Panc1 (cell line): ENCODE measurements at regions not wholly inside any gene's neighbourhood (a gene's known extent, or its start where the extent isn't known, plus 50 kb on each side); places are given as distances from the start of the nearest gene placed in this dataset.

ENCODE experiments used
- ATAC-seq: fragments of 200-7000 bp; cut with Tn5 transposase; 2 replicates; pipeline ENCODE4 v1.9.1; 2020; ENCODE audit warnings: mild to moderate bottlenecking, moderate library complexity
- BruUV-seq: library from RNA; stranded (reverse); fragments of 400-500 nt; replicated peaks from 2 replicates; lab custom pipeline; 2021; lab: Mats Ljungman, UMichigan
- CTCF ChIA-PET: fragments of 300-600 bp; sonication (Branson Sonifier 250); formaldehyde crosslinking; loops from one replicate; lab custom pipeline; 2022; ENCODE audit warnings: antibody characterized with exemption; lab: Charles Lee
- POLR2A ChIA-PET: fragments of 300-600 bp; sonication (Branson Sonifier 250); formaldehyde crosslinking; loops from one replicate; lab custom pipeline; 2022; ENCODE audit warnings: antibody characterized with exemption; lab: Charles Lee
- DNase-seq: peaks from one replicate; pipeline ENCODE4 v3.0.0-alpha.2; 2010; ENCODE audit warnings: low read depth, low spot score
- H3K27ac ChIP-seq: 2 replicates; pipeline ENCODE4 v1.5.1; 2011; ENCODE audit warnings: mild to moderate bottlenecking, low read length, inconsistent platforms
- H3K27me3 ChIP-seq: fragments of 200-500 bp; sonication (Bioruptor generic); 2 replicates; pipeline ENCODE4 v1.6.0; 2014; ENCODE audit warnings: low read length, inconsistent platforms; ENCODE audit not compliant: control insufficient read depth, insufficient read depth
- H3K36me3 ChIP-seq: fragments of 200-500 bp; sonication (Bioruptor generic); 2 replicates; pipeline ENCODE4 v1.5.1; 2014; ENCODE audit warnings: inconsistent platforms, mild to moderate bottlenecking, low read length, moderate library complexity; ENCODE audit not compliant: control insufficient read depth, insufficient read depth
- H3K4me1 ChIP-seq: 2 replicates; pipeline ENCODE4 v1.5.1; 2011; ENCODE audit warnings: inconsistent platforms, mild to moderate bottlenecking, low read length, moderate library complexity; ENCODE audit not compliant: control insufficient read depth, insufficient read depth
- H3K4me3 ChIP-seq, 2 experiments: 2 replicates each; pipeline ENCODE4 v1.5.1; 2011 to 2012; ENCODE audit warnings: low read depth in 2 of 2, low read length in 2 of 2, mild to moderate bottlenecking in 2 of 2, inconsistent platforms in 1 of 2, moderate library complexity in 1 of 2
- H3K9me3 ChIP-seq: fragments of 200-500 bp; sonication (Bioruptor generic); 2 replicates; pipeline ENCODE4 v1.5.1; 2014; ENCODE audit warnings: low read depth, mild to moderate bottlenecking, inconsistent platforms, low read length, moderate library complexity; ENCODE audit not compliant: control insufficient read depth, insufficient read depth
- CTCF ChIP-seq: fragments of 450-650 bp; IDR thresholded peaks from 2 replicates; pipeline ENCODE4 v1.5.1; 2017; ENCODE audit warnings: mild to moderate bottlenecking
- POLR2AphosphoS5 ChIP-seq: IDR thresholded peaks from 2 replicates; pipeline ENCODE4 v1.6.1; 2012; ENCODE audit warnings: mild to moderate bottlenecking, low read depth, low read length, moderate library complexity
- REST ChIP-seq, 2 experiments: IDR thresholded peaks; 2 replicates each; pipeline ENCODE4 v1.6.1; 2011 to 2012; ENCODE audit warnings: low read depth in 2 of 2, control low read depth in 1 of 2, low read length in 1 of 2, mild to moderate bottlenecking in 1 of 2, moderate library complexity in 1 of 2; ENCODE audit not compliant: insufficient read depth in 1 of 2
- SIN3A ChIP-seq: IDR thresholded peaks from 2 replicates; pipeline ENCODE4 v1.6.1; 2012; ENCODE audit warnings: low read depth, mild to moderate bottlenecking, low read length, moderate library complexity, borderline replicate concordance; ENCODE audit not compliant: insufficient read depth
- TCF7L2 ChIP-seq: IDR thresholded peaks from 2 replicates; pipeline ENCODE4 v1.6.1; 2011; ENCODE audit warnings: mild to moderate bottlenecking, low read depth, low read length, inconsistent platforms
- in situ Hi-C: cut with HindIII; loops from 2 replicates; pipeline ENCODE4 v1.10.0; 2016; ENCODE audit warnings: low sequenced_read_pairs, low pct_unique_long_range_greater_than_20kb
- intact Hi-C: fragments of 100-400 bp; cut with micrococcal nuclease; formaldehyde crosslinking; loops from one replicate; pipeline ENCODE4 v1.10.0; 2022; ENCODE audit not compliant: unreplicated experiment

DNA sequence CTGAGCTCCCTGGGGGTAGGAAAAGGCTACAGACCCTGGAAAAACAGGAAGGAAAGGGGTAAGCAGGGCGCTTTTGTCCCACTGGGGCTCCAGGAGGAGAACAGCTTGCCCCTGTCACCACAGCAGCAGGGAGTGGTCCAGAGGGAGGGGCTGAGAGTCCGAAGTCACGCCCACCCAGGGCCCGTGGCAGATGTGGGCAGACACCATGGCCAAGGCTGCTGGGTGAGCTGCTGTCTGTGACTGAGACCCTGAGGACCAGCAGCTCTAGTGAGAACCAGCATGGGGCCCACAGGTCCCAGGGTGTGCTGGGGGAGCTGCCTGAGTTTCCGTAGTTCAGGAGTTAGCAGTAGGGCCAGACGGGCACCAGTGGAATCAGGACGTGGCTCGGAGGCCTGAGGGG is 162.0 kb downstream of the SPP2 start:
- ChIA-PET CTCF (no interaction called here), POLR2A (no interaction called here)
- DNase-seq: no peak
- Histone ChIP-seq H3K9me3 (no peaks in the 10 kb centered on the region; the same call in 1 of the 2 replicates), H3K36me3 (no peaks in the 10 kb centered on the region), H3K4me3 (no peak overlapping the region), H3K27ac (peak overlapping the region; percentile 55), H3K4me1 (no peaks in the 10 kb centered on the region), H3K27me3 (no peaks in the 10 kb centered on the region)
- no TSS peak for BruUV-seq
- TF ChIP-seq REST (IDR thresholded peaks at IDR 0.05; ENCODE audit: insufficient read depth in 1 of 2, low read depth in 2 of 2, low read length in 1 of 2) (no peak), SIN3A (no peak), CTCF (no peak), POLR2AphosphoS5 (no peak), TCF7L2 (no peak)
- intact Hi-C loops: no loop called here
- in situ Hi-C loops: no loop called here
- ATAC-seq: peak; percentile 58

DNA sequence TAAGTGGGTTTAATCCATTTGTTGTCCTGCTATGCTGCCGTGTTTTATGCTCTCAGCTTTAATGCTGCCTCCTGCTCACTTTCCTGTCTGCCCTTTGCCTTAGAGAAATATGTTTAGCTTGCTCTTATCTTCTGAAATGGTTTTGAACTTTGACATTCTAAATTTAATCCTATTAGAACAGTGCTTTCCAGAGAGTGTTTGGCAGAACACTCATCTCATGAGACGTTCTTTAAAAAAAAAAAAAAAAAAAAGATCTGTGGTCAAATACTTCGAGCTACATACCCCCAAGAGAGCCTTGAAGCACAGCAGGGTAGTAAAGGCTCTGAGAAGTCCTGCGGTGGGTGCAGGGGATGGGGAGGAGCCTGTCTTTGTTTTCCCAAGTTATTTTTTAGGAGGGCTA is 161.3 kb downstream of the SPP2 start:
- no peaks in the 10 kb centered on the region for H3K4me1 ChIP-seq
- TF ChIP-seq TCF7L2 (no peak), POLR2AphosphoS5 (no peak), CTCF (no peak), SIN3A (no peak), REST (IDR thresholded peaks at IDR 0.05; ENCODE audit: insufficient read depth in 1 of 2, low read depth in 2 of 2, low read length in 1 of 2) (no peak)
- intact Hi-C loops (no loop called here), in situ Hi-C loops (no loop called here)
- ATAC-seq (no peak), DNase-seq (no peak)
- peaks cover 6% of the 10 kb centered on the region; the same call in 1 of the 2 replicates for H3K9me3 ChIP-seq
- peak overlapping the region; percentile 55 for H3K27ac ChIP-seq
- BruUV-seq: no TSS peak
- no peaks in the 10 kb centered on the region for H3K36me3 ChIP-seq
- ChIA-PET POLR2A (no interaction called here), CTCF (no interaction called here)
- H3K4me3 ChIP-seq: no peak overlapping the region
- no peaks in the 10 kb centered on the region for H3K27me3 ChIP-seq
